BLaER1 treated with 17β-estradiol and CSF1 and Interleukin-3, amounts not matched to agents 10 nM and 100 nM (cell line): ENCODE measurements at regions not wholly inside any gene's neighbourhood (a gene's known extent, or its start where the extent isn't known, plus 50 kb on each side); places are given as distances from the start of the nearest gene placed in this dataset.

Source experiments
- H3K27ac ChIP-seq, 11 experiments: shearing (Covaris generic); formaldehyde crosslinking; 2 replicates each; pipeline ENCODE4 v1.8.1; 2022
- H3K27me3 ChIP-seq, 11 experiments: shearing (Covaris generic); formaldehyde crosslinking; 2 replicates each; pipeline ENCODE4 v1.8.1; 2022
- H3K36me3 ChIP-seq, 11 experiments: shearing (Covaris generic); formaldehyde crosslinking; 2 replicates each; pipeline ENCODE4 v1.8.1; 2022
- H3K4me1 ChIP-seq, 10 experiments: shearing (Covaris generic); formaldehyde crosslinking; 2 replicates each; pipeline ENCODE4 v1.8.1; 2022
- H3K4me2 ChIP-seq, 11 experiments: shearing (Covaris generic); formaldehyde crosslinking; 2 replicates each; pipeline ENCODE4 v1.8.1; 2022
- H3K4me3 ChIP-seq, 10 experiments: shearing (Covaris generic); formaldehyde crosslinking; 2 replicates each; pipeline ENCODE4 v1.8.1; 2022
- H3K9ac ChIP-seq, 11 experiments: shearing (Covaris generic); formaldehyde crosslinking; 2 replicates each; pipeline ENCODE4 v1.8.1; 2022
- H3K9me3 ChIP-seq, 11 experiments: shearing (Covaris generic); formaldehyde crosslinking; replicated peaks in 1 of 11; 2 replicates each; pipeline ENCODE4 v1.8.1; 2022
- H4K20me1 ChIP-seq, 11 experiments: shearing (Covaris generic); formaldehyde crosslinking; 2 replicates each; pipeline ENCODE4 v1.8.1; 2022
- Cebpa-rat ChIP-seq, 11 experiments: shearing (Covaris generic); IDR thresholded peaks; 2 replicates each; pipeline ENCODE4 v1.8.1; 2022

- Histone ChIP-seq H3K36me3 (no peaks in the 10 kb centered on the region), H3K4me1 (no peaks in the 10 kb centered on the region; a peak in 1 of 20 replicates), H3K27ac (no peak overlapping the region), H3K9ac (no peak overlapping the region), H3K4me2 (no peak overlapping the region), H4K20me1 (no peaks in the 10 kb centered on the region), H3K9me3 (peaks cover 15 to 44% (median 34%) of the 10 kb centered on the region in 11 experiments; a peak in 21 of 22 replicates), H3K27me3 (no peaks in the 10 kb centered on the region), H3K4me3 (no peak overlapping the region)
- TF ChIP-seq Cebpa-rat (IDR thresholded peaks at IDR 0.05), result no peak
Observed at GRCh38 chr12:85653731-85654455, 182.3 kb downstream of the RASSF9 start.

GRCh38 chr12:85654456-85654840 is 181.8 kb downstream of the RASSF9 start:
- no peaks in the 10 kb centered on the region for H4K20me1 ChIP-seq
- no peak overlapping the region for H3K4me3 ChIP-seq
- H3K4me1 ChIP-seq, result no peaks in the 10 kb centered on the region
- H3K4me2 ChIP-seq, result no peak overlapping the region
- no peaks in the 10 kb centered on the region for H3K36me3 ChIP-seq
- H3K27ac ChIP-seq, result no peak overlapping the region
- no peaks in the 10 kb centered on the region for H3K27me3 ChIP-seq
- peaks cover 15 to 49% (median 34%) of the 10 kb centered on the region in 11 experiments; a peak in 21 of 22 replicates for H3K9me3 ChIP-seq
- no peak for TF ChIP-seq Cebpa-rat (IDR thresholded peaks at IDR 0.05)
- no peak overlapping the region for H3K9ac ChIP-seq

GRCh38 chr12:85656561-85656960 is 179.6 kb downstream of the RASSF9 start:
- Histone ChIP-seq H3K9ac (no peak overlapping the region), H3K4me3 (no peak overlapping the region), H3K27ac (no peak overlapping the region), H3K4me2 (no peak overlapping the region), H3K9me3 (peaks cover 10 to 53% (median 36%) of the 10 kb centered on the region in 11 experiments; a peak in 21 of 22 replicates), H3K27me3 (no peaks in the 10 kb centered on the region), H3K36me3 (no peaks in the 10 kb centered on the region), H3K4me1 (no peaks in the 10 kb centered on the region), H4K20me1 (no peaks in the 10 kb centered on the region)
- TF ChIP-seq Cebpa-rat (IDR thresholded peaks at IDR 0.05), result no peak

GRCh38 chr12:85657251-85657650 is 179.0 kb downstream of the RASSF9 start:
- Histone ChIP-seq H3K4me3 (no peak overlapping the region), H3K4me1 (0 out of 20 replicates have a peak, but pooled peaks cover 0 to 6% (median 0%) of the 10 kb centered on the region in 10 experiments), H3K27me3 (no peaks in the 10 kb centered on the region), H3K27ac (no peak overlapping the region), H3K9ac (no peak overlapping the region), H3K36me3 (no peaks in the 10 kb centered on the region), H4K20me1 (no peaks in the 10 kb centered on the region), H3K9me3 (peaks cover 4 to 46% (median 32%) of the 10 kb centered on the region in 11 experiments; a peak in 17 of 22 replicates), H3K4me2 (no peak overlapping the region)
- no peak for TF ChIP-seq Cebpa-rat (IDR thresholded peaks at IDR 0.05)

- TF ChIP-seq Cebpa-rat (IDR thresholded peaks at IDR 0.05), result no peak
- H3K4me3 ChIP-seq, result no peak overlapping the region
- H4K20me1 ChIP-seq, result no peaks in the 10 kb centered on the region
- H3K27ac ChIP-seq, result no peak overlapping the region
- H3K36me3 ChIP-seq, result no peaks in the 10 kb centered on the region
- no peak overlapping the region for H3K4me2 ChIP-seq
- H3K9ac ChIP-seq, result no peak overlapping the region
- H3K9me3 ChIP-seq, result peaks cover 2 to 39% (median 24%) of the 10 kb centered on the region in 11 experiments; a peak in 14 of 22 replicates
- no peaks in the 10 kb centered on the region for H3K27me3 ChIP-seq
- H3K4me1 ChIP-seq, result 0 out of 20 replicates have a peak, but pooled peaks cover 0 to 7% (median 0%) of the 10 kb centered on the region in 10 experiments
Observed at GRCh38 chr12:85657836-85658630, 178.2 kb downstream of the RASSF9 start.

GRCh38 chr12:85659754-85660530 is 176.3 kb downstream of the RASSF9 start:
- no peak for TF ChIP-seq Cebpa-rat (IDR thresholded peaks at IDR 0.05)
- H3K36me3 ChIP-seq, result no peaks in the 10 kb centered on the region
- H3K9ac ChIP-seq, result no peak overlapping the region
- H3K4me1 ChIP-seq, result 0 out of 20 replicates have a peak, but pooled peaks cover 0 to 7% (median 0%) of the 10 kb centered on the region in 10 experiments
- H3K9me3 ChIP-seq, result peaks cover 0 to 29% (median 14%) of the 10 kb centered on the region in 11 experiments; a peak in 12 of 22 replicates
- H3K4me3 ChIP-seq, result no peak overlapping the region
- no peak overlapping the region for H3K4me2 ChIP-seq
- H3K27ac ChIP-seq, result no peak overlapping the region
- no peaks in the 10 kb centered on the region for H4K20me1 ChIP-seq
- H3K27me3 ChIP-seq, result no peaks in the 10 kb centered on the region

GRCh38 chr12:85661461-85662206 is 174.6 kb downstream of the RASSF9 start:
- H3K4me3 ChIP-seq, result no peak overlapping the region
- H3K9ac ChIP-seq, result no peak overlapping the region
- no peaks in the 10 kb centered on the region for H4K20me1 ChIP-seq
- 0 out of 20 replicates have a peak, but pooled peaks cover 0 to 7% (median 0%) of the 10 kb centered on the region in 10 experiments for H3K4me1 ChIP-seq
- H3K4me2 ChIP-seq, result no peak overlapping the region
- H3K27me3 ChIP-seq, result no peaks in the 10 kb centered on the region
- no peak for TF ChIP-seq Cebpa-rat (IDR thresholded peaks at IDR 0.05)
- H3K9me3 ChIP-seq, result peaks cover 0 to 29% (median 14%) of the 10 kb centered on the region in 11 experiments; a peak in 12 of 22 replicates
- H3K27ac ChIP-seq, result no peak overlapping the region
- H3K36me3 ChIP-seq, result no peaks in the 10 kb centered on the region

- Histone ChIP-seq H3K4me1 (0 out of 20 replicates have a peak, but pooled peaks cover 0 to 7% (median 0%) of the 10 kb centered on the region in 10 experiments), H3K27me3 (no peaks in the 10 kb centered on the region), H3K9me3 (peaks cover 0 to 29% (median 14%) of the 10 kb centered on the region in 11 experiments; a peak in 12 of 22 replicates), H3K36me3 (no peaks in the 10 kb centered on the region), H3K4me2 (no peak overlapping the region), H3K4me3 (no peak overlapping the region), H3K27ac (no peak overlapping the region), H3K9ac (no peak overlapping the region), H4K20me1 (no peaks in the 10 kb centered on the region)
- no peak for TF ChIP-seq Cebpa-rat (IDR thresholded peaks at IDR 0.05)
Observed at GRCh38 chr12:85662207-85662602, 174.0 kb downstream of the RASSF9 start.
